ENCODE measurements at regions not wholly inside any gene's neighbourhood (a gene's known extent, or its start where the extent isn't known, plus 50 kb on each side); places are given as distances from the start of the nearest gene placed in this dataset.

- Histone ChIP-seq H3K4ac (ENCODE audit: low read depth, low read length) (no peak overlapping the region), H2BK20ac (ENCODE audit: low read depth, low read length, poor library complexity, severe bottlenecking) (no peak overlapping the region), H3K4me2 (ENCODE audit: insufficient read depth, insufficient read length, low read length) (no peak overlapping the region), H2AFZ (ENCODE audit: low read length) (no peak overlapping the region), H4K8ac (replicated peaks; ENCODE audit: insufficient read length, low read depth, low read length) (no peak overlapping the region), H3K27me3 (ENCODE audit: insufficient read depth, low read length) (no peaks in the 10 kb centered on the region), H3K9me3 (ENCODE audit: control insufficient read depth, low read depth, low read length) (no peaks in the 10 kb centered on the region), H3K27ac (ENCODE audit: insufficient read length, low read depth, low read length) (no peak overlapping the region), H4K20me1 (ENCODE audit: control insufficient read depth, insufficient read depth, insufficient read length) (no peaks in the 10 kb centered on the region), H2BK15ac (ENCODE audit: low read depth, low read length) (no peak overlapping the region), H2AK5ac (ENCODE audit: insufficient read length, low read length) (no peak overlapping the region), H4K91ac (ENCODE audit: insufficient read length, low read depth, low read length) (no peak overlapping the region), H2BK12ac (ENCODE audit: insufficient read length, low read depth, low read length) (no peak overlapping the region), H3K14ac (ENCODE audit: insufficient read depth, low read length) (no peak overlapping the region), H3K9ac (ENCODE audit: extremely low read depth, insufficient read length, low read length) (no peak overlapping the region), H4K5ac (ENCODE audit: insufficient read length, low read depth, low read length) (no peak overlapping the region), H3K79me2 (ENCODE audit: insufficient read depth, low read length) (no peaks in the 10 kb centered on the region), H3K23ac (ENCODE audit: insufficient read length, low read depth, low read length) (no peak overlapping the region), H3K56ac (ENCODE audit: insufficient read length, low read depth, low read length) (no peak overlapping the region), H2BK5ac (ENCODE audit: insufficient read length, low read length) (no peak overlapping the region), H2BK120ac (ENCODE audit: low read depth, low read length, poor library complexity, severe bottlenecking) (no peak overlapping the region), H3K18ac (ENCODE audit: insufficient read length, low read depth, low read length) (no peak overlapping the region), H3K79me1 (ENCODE audit: insufficient read depth, low read depth, low read length, poor library complexity, severe bottlenecking) (no peaks in the 10 kb centered on the region), H3K4me1 (ENCODE audit: insufficient read depth, low read length) (no peaks in the 10 kb centered on the region), H3K23me2 (ENCODE audit: insufficient read length, low read depth, low read length, poor library complexity, severe bottlenecking) (no peaks in the 10 kb centered on the region), H3T11ph (ENCODE audit: low read length) (no peak overlapping the region)
- no CpG with 5 or more reads among the region's 3 CpGs for WGBS (ENCODE audit: extremely low coverage, insufficient read length, low lambda C conversion rate)
- H3K9me3 Mint-ChIP-seq: no peaks in the 10 kb centered on the region
- no peaks in the 10 kb centered on the region for H3K27me3 Mint-ChIP-seq (ENCODE audit: low read depth)
- no peaks in the 10 kb centered on the region for H3K36me3 Mint-ChIP-seq (ENCODE audit: insufficient read depth in 1 of 3, low read depth in 3 of 3)
- H3K27ac Mint-ChIP-seq: no peak overlapping the region
- H3K4me1 Mint-ChIP-seq: peaks cover 2 to 3% of the 10 kb centered on the region in 2 experiments; a peak in 2 of 4 replicates
- TF ChIP-seq CTCF (conservative IDR thresholded peaks at IDR 0.05): no peak
- DNase-seq: no peak
- H3K4me3 Mint-ChIP-seq: no peak overlapping the region
These were observed 224.4 kb downstream of the OGFRL1 start for GRCh38 chr6:71513036-71513435.
